Coronary artery (tissue), 2 donors: ENCODE measurements at regions not wholly inside any gene's neighbourhood (a gene's known extent, or its start where the extent isn't known, plus 50 kb on each side); places are given as distances from the start of the nearest gene placed in this dataset.

Experiments used
- DNase-seq: peaks from one replicate; pipeline ENCODE4 v3.0.0-alpha.2; 2017; ENCODE audit warnings: low spot score
- H3K27ac ChIP-seq, 2 donors: fragments of 200-600 bp; sonication (generic); one replicate each; pipeline ENCODE4 v1.5.1; 2016 to 2019
- H3K4me3 ChIP-seq: fragments of 200-600 bp; sonication (generic); 2 replicates; pipeline ENCODE4 v1.5.1; 2016; ENCODE audit warnings: mild to moderate bottlenecking, moderate library complexity
- TF ChIP-seq, protein P1 (sequence below): fragments of 200-600 bp; sonication (generic); IDR thresholded peaks from one replicate; pipeline ENCODE4 v1.5.1; 2019; ENCODE audit warnings: antibody characterized with exemption

DNA sequence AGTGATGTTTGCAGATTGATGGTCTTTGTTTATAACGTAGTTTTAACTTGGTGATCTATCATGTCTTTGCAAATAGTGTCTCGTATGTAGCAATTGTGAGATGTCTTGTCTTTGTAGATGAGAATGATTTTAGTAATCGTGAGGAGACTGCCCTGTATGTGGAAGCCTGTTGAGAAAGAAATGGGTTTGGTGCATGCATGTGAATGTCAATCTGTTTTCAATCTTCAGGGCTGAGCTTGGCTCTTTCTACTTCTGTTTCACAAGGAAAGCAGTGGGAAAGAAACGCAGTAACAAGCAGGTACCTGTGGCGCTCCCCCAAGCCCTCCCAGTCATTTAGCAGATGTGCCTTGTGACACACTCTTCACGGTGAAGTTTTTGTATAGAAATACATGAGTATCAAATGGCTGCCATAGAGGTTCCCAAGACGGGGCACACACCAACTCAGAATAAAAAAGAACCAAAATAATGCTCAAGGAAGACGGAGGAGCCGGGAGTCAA, 342.8 kb upstream of the DDHD1 start:
- TF ChIP-seq, protein P1, sequence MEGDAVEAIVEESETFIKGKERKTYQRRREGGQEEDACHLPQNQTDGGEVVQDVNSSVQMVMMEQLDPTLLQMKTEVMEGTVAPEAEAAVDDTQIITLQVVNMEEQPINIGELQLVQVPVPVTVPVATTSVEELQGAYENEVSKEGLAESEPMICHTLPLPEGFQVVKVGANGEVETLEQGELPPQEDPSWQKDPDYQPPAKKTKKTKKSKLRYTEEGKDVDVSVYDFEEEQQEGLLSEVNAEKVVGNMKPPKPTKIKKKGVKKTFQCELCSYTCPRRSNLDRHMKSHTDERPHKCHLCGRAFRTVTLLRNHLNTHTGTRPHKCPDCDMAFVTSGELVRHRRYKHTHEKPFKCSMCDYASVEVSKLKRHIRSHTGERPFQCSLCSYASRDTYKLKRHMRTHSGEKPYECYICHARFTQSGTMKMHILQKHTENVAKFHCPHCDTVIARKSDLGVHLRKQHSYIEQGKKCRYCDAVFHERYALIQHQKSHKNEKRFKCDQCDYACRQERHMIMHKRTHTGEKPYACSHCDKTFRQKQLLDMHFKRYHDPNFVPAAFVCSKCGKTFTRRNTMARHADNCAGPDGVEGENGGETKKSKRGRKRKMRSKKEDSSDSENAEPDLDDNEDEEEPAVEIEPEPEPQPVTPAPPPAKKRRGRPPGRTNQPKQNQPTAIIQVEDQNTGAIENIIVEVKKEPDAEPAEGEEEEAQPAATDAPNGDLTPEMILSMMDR = no peak
- DNase-seq = no peak
- no peak overlapping the region for H3K4me3 ChIP-seq
- no peak overlapping the region for H3K27ac ChIP-seq

DNA sequence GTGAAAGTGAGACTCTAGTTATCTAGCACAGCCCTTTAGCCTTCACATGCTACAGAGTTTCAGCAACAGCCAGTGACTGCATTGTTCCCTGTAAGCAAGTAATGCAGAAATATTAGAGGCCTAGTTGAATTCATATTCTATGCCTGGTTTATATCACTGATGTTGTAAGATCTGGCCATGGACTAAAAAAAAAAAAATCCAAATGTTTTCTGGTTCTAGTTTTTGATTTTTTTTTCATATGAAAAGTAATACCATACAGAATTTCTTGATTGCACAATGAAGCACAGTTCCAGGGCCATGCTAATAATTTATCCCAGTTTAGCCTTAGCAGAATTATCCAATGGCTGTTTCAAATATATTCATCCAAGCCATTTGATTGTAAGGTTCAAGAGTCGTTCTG, 341.5 kb upstream of the DDHD1 start:
- no peak overlapping the region for H3K27ac ChIP-seq
- H3K4me3 ChIP-seq = no peak overlapping the region
- TF ChIP-seq, protein P1 = no peak
- no peak for DNase-seq

DNA sequence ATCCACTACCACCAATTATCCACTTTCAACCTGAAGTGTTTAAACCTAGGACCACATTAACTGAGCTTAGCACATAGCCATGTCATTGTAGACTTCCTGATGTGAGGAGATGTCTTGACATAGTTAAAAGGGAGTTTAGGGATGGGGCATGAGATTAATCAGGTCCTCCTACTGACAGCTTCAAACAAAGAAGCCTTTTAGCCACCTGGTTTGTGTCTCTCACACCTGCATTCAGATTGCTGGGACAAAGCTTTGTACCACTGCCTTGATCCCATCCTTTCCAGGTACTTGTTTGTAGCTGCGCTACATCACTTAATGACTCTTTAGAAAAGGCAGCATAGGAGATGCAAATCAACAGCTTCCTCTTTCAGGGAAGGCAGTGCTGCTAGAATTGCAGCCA, 340.7 kb upstream of the DDHD1 start:
- no peak for DNase-seq
- TF ChIP-seq, protein P1 = no peak
- no peak overlapping the region for H3K27ac ChIP-seq

DNA sequence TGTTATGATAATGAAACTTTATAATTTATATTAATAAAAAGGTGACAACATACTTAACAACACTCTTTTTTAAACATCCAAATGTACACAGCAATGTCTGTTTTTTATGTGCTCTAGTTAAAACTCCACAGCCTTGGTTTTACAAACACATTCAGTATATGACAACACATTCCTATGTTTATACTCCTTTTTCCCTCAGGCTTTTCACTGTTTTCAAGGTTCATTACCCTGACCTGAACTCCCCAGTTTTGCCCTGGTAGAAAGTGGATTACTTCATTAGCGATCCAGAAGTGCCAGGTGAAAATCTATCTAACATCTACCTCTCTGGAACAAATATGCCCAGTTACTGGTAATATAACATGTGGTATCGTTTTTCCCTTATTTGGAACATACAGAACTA, 340.2 kb upstream of the DDHD1 start:
- no peak overlapping the region for H3K4me3 ChIP-seq
- no peak overlapping the region for H3K27ac ChIP-seq
- TF ChIP-seq, protein P1 = no peak
- DNase-seq = no peak

More for the DNA sequence above, 340.7 kb upstream of the DDHD1 start:
- no peak overlapping the region for H3K4me3 ChIP-seq

DNA sequence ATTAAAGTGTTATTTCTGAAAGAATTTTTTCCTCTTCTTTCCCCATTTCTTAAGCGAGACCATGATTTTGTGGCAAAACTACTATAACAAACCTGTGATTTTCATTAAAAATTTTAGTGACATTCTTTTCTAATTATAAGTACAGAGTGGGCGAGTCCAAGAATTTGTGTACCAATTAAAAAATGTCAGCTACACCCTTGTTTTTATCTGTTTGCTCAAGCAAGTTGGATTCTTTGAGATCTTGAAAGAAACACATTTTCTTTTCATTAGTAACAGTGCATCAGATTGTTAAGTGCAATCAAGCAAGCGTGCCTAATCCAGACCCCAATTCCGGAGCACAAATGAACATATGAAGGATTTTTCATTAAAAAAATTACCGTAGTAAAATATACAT, 338.8 kb upstream of the DDHD1 start:
- H3K27ac ChIP-seq = no peak overlapping the region
- no peak for DNase-seq
- TF ChIP-seq, protein P1 = no peak

DNA sequence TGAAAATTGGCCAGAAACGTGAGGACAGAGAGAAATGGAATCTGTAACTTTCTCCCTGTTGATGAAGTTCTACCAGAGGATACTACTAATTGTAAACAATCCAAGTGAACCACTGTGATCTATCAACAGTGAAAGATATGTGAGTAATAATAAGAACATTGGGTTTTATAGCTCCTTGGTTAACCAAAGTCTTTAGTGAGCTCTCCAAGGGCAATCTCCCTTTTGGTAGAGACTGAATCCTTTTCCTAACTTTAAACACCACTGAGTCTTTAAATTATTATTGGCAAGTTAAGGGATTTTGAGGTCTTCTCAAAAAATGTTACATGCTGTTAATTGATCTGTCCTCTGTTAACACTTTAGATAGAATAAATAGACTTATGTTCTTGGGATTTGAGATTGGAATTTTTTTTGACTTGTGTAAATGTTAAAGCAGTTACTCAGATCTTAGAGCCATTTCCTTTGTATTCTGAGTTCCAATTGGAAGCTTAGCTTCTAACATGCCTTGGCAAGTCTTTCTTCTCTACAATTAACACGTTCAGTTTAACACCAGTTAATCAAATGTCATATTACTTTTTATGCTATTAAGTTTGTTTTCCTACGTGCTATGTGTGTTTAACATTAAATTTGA, 338.2 kb upstream of the DDHD1 start:
- no peak overlapping the region for H3K27ac ChIP-seq
- DNase-seq = no peak
- TF ChIP-seq, protein P1 = no peak

More for the DNA sequence above, 338.8 kb upstream of the DDHD1 start:
- no peak overlapping the region for H3K4me3 ChIP-seq

DNA sequence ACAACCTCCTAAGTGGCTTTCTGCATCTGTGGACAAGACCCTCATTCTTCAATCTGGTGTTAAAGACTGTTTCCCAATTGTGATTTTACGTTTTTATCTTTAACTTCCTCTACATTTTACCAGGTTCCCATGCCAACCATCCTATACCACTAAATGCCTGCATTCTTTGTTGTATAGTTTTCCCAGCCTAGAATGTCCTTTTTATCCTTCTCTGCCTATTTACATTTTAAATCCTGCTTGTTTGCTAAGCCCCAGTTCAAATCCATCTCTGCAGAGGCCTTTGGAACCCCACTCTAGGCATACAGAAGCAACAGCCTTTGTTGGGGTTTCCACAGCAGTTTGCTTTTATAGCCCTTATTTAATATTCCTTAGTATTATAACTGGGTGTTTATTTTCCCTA, 325.1 kb upstream of the DDHD1 start:
- no peak overlapping the region for H3K27ac ChIP-seq
- DNase-seq = no peak
- H3K4me3 ChIP-seq = no peak overlapping the region
- TF ChIP-seq, protein P1 = no peak

More for the DNA sequence above, 338.2 kb upstream of the DDHD1 start:
- H3K4me3 ChIP-seq = no peak overlapping the region
